Ovary (tissue), 7 donors: ENCODE measurements at regions not wholly inside any gene's neighbourhood (a gene's known extent, or its start where the extent isn't known, plus 50 kb on each side); places are given as distances from the start of the nearest gene placed in this dataset.
"Not testable (repeated sequence)": the region's sequence is repeated elsewhere in the genome, so short reads cannot be mapped to it uniquely, and the experiment has no call there.

Source experiments
- DNase-seq, 5 donors: peaks; one replicate each; pipeline ENCODE4 v3.0.0-alpha.2; 2019 to 2020
- H3K27ac ChIP-seq, 2 donors: fragments of 200-600 bp; one replicate each; pipeline versions ENCODE4 v1.5.1 to v1.8.0; 2019 to 2022
- H3K27me3 ChIP-seq: fragments of 200-600 bp; one replicate; pipeline ENCODE4 v1.8.0; 2022
- H3K36me3 ChIP-seq: fragments of 200-600 bp; sonication (generic); one replicate; pipeline ENCODE4 v1.5.1; 2019
- H3K4me1 ChIP-seq: one replicate; pipeline ENCODE4 v1.8.1; 2013; ENCODE audit warnings: mild to moderate bottlenecking, moderate library complexity; ENCODE audit not compliant: insufficient read depth
- H3K4me3 ChIP-seq: fragments of 200-600 bp; sonication (generic); one replicate; pipeline ENCODE4 v1.5.1; 2017
- H3K9me3 ChIP-seq, 2 donors: fragments of 200-600 bp in 1 of 2; sonication (generic) in 1 of 2; one replicate each; pipeline versions ENCODE4 v1.5.1 to v1.8.1; 2013 to 2019; ENCODE audit warnings: mild to moderate bottlenecking in 1 of 2, moderate library complexity in 1 of 2
- EP300 ChIP-seq: sonication (generic); formaldehyde crosslinking; IDR thresholded peaks from one replicate; pipeline ENCODE4 v1.6.1; 2017; ENCODE audit warnings: antibody characterized with exemption
- POLR2A ChIP-seq: fragments of 450-650 bp; IDR thresholded peaks from one replicate; pipeline ENCODE4 v1.6.1; 2017; ENCODE audit warnings: antibody characterized with exemption, mild to moderate bottlenecking, moderate library complexity
- WGBS, 3 donors: extraction: QIAGEN DNeasy Blood & Tissue Kit in 1 of 3; methylation state at CpG; one replicate each; pipeline versions ENCODE4 v1.1.5 to v1.1.7; 2013 to 2017; 5-methylcytosine and 5-hydroxymethylcytosine counted together
- intact Hi-C, 4 donors: fragments of 100-400 bp; cut with DNase I; formaldehyde crosslinking; loops; one replicate each; pipeline versions ENCODE4 v1.11.0 to v1.15.1; 2022 to 2023
- TF ChIP-seq, protein P1 (sequence below), 3 donors: fragments of 450-650 bp in 2 of 3; fragments of 200-600 bp in 1 of 3; IDR thresholded peaks; one replicate each; pipeline versions ENCODE4 v1.5.1 to v1.8.0; 2016 to 2022; ENCODE audit warnings: antibody characterized with exemption in 3 of 3, mild to moderate bottlenecking in 1 of 3
- donor health status: DM: no; HTN: no; CAD: no; lungs with moderate emphysema.
- donor health status: DM: no; HTN: no; CAD: no.
- donor health status: Bipolar disorder and iron deficiency.
- donor health status: DM: no; HTN: no; CAD: no.
- donor health status: DM: yes; HTN: yes; CAD: no.

DNA sequence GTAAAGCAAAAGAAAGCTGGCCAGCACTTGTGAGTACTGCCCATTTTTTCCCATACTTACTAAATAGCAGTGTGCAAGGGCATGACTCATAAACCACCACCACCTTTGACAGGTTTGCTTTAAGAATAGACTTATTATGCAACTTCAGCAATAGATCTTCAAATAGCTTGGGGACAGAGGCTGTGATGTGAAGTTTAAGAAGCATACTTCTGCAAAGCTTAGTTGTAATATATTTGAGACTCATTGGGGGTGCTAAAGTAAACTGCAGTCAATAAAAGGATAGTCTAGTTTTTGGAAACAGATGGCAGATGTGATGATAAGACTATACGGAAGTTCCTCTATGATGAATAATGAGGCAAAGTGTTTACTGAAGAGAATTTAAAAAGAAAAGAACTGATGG, 210.0 kb downstream of the PLA2G4A start:
- 42 to 54% (median 51%) methylated on average over 1 of the region's 1 CpG for WGBS, 3 donors
- Histone ChIP-seq H3K27ac (no peak overlapping the region), H3K4me1 (no peaks in the 10 kb centered on the region), H3K9me3 (no peaks in the 10 kb centered on the region), H3K4me3 (no peak overlapping the region), H3K27me3 (no peaks in the 10 kb centered on the region), H3K36me3 (no peaks in the 10 kb centered on the region)
- TF ChIP-seq EP300: no peak
- TF ChIP-seq, protein P1, sequence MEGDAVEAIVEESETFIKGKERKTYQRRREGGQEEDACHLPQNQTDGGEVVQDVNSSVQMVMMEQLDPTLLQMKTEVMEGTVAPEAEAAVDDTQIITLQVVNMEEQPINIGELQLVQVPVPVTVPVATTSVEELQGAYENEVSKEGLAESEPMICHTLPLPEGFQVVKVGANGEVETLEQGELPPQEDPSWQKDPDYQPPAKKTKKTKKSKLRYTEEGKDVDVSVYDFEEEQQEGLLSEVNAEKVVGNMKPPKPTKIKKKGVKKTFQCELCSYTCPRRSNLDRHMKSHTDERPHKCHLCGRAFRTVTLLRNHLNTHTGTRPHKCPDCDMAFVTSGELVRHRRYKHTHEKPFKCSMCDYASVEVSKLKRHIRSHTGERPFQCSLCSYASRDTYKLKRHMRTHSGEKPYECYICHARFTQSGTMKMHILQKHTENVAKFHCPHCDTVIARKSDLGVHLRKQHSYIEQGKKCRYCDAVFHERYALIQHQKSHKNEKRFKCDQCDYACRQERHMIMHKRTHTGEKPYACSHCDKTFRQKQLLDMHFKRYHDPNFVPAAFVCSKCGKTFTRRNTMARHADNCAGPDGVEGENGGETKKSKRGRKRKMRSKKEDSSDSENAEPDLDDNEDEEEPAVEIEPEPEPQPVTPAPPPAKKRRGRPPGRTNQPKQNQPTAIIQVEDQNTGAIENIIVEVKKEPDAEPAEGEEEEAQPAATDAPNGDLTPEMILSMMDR (IDR thresholded peaks at IDR 0.05): no peak
- no peak for TF ChIP-seq POLR2A
- intact Hi-C loops: no loop called here
- no peak for DNase-seq

DNA sequence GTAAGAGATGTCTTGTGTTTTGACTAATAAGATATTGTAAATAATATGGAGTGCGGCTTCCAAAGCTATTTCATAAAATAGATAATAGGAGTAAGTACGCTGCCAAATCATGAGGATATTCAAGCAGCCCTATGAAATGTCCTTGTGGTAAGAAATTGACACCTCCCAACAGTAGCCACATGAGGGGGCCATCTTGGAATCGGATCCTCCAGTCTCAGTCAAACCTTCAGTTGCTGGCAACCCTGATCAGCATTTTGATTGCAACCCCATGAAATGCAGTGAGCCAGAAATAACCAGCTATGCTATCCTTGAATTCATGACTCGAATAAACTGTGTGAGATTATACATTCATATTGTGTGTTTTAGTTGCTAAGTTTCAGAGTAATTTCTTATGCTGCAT, 212.4 kb downstream of the PLA2G4A start:
- Histone ChIP-seq H3K27ac (no peak overlapping the region), H3K4me1 (no peaks in the 10 kb centered on the region), H3K36me3 (no peaks in the 10 kb centered on the region), H3K27me3 (no peaks in the 10 kb centered on the region), H3K4me3 (no peak overlapping the region), H3K9me3 (no peaks in the 10 kb centered on the region)
- WGBS, 3 donors: 66 to 72% (median 69%) methylated on average over 4 of the region's 4 CpGs
- TF ChIP-seq, protein P1 (IDR thresholded peaks at IDR 0.05): no peak
- TF ChIP-seq EP300 (no peak), POLR2A (no peak)
- no peak for DNase-seq
- intact Hi-C loops: loop anchor here in 1 of 4 donors (10.0 kb wide), 1 partner anchor 414 kb away; no protein-coding TSS in a partner anchor

DNA sequence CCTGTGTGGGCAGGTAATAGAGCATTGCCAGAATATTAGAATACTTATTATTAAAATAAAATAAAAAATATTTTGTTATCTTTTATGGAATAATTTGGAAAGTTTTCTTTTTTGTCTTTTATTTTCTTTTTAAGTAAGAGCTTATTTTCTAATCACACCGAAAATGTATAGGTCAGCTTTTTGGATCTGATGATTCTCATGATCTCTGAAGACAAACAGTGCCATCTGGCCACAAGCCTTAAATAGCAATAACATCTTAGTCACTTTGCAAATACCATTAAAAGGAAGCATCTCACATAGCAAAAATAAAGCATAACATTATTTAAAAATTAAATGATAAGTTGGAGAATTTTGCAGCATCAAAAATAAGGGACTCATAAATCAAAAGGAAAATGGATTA, 213.8 kb downstream of the PLA2G4A start:
- TF ChIP-seq EP300 (no peak), POLR2A (no peak)
- TF ChIP-seq, protein P1 (IDR thresholded peaks at IDR 0.05): no peak
- no peaks in the 10 kb centered on the region for H3K27me3 ChIP-seq
- H3K4me3 ChIP-seq: no peak overlapping the region
- no peak overlapping the region for H3K27ac ChIP-seq
- WGBS, 3 donors: 73 to 78% (median 77%) methylated on average over 1 of the region's 1 CpG
- no peak for DNase-seq
- no peaks in the 10 kb centered on the region for H3K4me1 ChIP-seq
- intact Hi-C loops: loop anchor here in 1 of 4 donors (10.0 kb wide), 1 partner anchor 412 kb away; no protein-coding TSS in a partner anchor
- no peaks in the 10 kb centered on the region for H3K9me3 ChIP-seq
- H3K36me3 ChIP-seq: no peaks in the 10 kb centered on the region

DNA sequence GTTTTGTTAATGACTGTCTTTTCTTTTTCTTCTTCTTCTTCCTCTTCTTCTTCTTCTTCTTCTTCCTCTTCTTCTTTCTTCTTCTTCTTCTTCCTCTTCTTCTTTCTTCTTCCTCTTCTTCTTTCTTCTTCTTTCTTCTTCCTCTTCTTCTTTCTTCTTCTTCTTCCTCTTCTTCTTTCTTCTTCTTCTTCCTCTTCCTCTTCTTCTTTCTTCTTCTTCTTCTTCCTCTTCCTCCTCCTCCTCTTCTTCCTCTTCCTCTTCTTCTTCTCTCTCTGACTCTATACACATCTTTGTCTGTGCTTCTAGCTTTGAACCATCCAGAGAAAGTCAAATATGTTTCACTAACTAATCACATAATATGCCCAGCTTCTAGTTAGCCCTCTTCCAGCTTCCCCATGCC, 214.7 kb downstream of the PLA2G4A start:
- not testable (repeated sequence) for H3K9me3 ChIP-seq, H3K27ac ChIP-seq, H3K4me1 ChIP-seq, DNase-seq, H3K27me3 ChIP-seq, H3K36me3 ChIP-seq, H3K4me3 ChIP-seq
- intact Hi-C loops: loop anchor here in 1 of 4 donors (10.0 kb wide), 1 partner anchor 411 kb away; no protein-coding TSS in a partner anchor

DNA sequence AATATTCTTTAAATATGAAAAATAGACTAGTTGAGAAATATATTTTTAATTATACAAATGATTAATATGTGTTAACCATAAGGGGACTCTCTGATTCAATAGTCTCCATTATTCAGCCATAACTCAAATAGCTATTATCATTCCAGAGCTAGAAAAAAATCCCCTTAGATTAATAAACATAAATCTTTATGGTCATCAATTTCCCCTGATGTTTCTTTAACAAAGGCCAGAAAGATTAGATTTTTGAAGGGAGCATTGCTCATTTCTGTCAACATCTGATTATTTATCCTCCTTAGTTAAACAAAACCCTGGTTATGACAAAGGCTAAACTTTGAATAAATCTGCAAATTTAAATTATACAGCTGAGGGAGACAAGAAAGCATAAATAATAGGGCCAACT, 215.7 kb downstream of the PLA2G4A start:
- Histone ChIP-seq H3K4me1 (no peaks in the 10 kb centered on the region), H3K36me3 (no peaks in the 10 kb centered on the region), H3K4me3 (no peak overlapping the region), H3K27ac (no peak overlapping the region), H3K9me3 (no peaks in the 10 kb centered on the region), H3K27me3 (no peaks in the 10 kb centered on the region)
- no peak for TF ChIP-seq EP300
- TF ChIP-seq POLR2A: no peak
- TF ChIP-seq, protein P1 (IDR thresholded peaks at IDR 0.05): no peak
- no peak for DNase-seq
- intact Hi-C loops: loop anchor here in 1 of 4 donors (10.0 kb wide), 1 partner anchor 410 kb away; no protein-coding TSS in a partner anchor
